A673 (cell line): ENCODE measurements at regions not wholly inside any gene's neighbourhood (a gene's known extent, or its start where the extent isn't known, plus 50 kb on each side); places are given as distances from the start of the nearest gene placed in this dataset.

Source experiments
- BruUV-seq: library from RNA; stranded (reverse); fragments of 400-500 nt; replicated peaks from 2 replicates; lab custom pipeline; 2021; lab: Mats Ljungman, UMichigan
- CTCF ChIA-PET: fragments of 300-600 bp; sonication (Branson Sonifier 250); formaldehyde crosslinking; loops from one replicate; lab custom pipeline; 2022; ENCODE audit warnings: antibody characterized with exemption; lab: Charles Lee
- POLR2A ChIA-PET: fragments of 300-600 bp; sonication (Branson Sonifier 250); formaldehyde crosslinking; loops from one replicate; lab custom pipeline; 2022; ENCODE audit warnings: antibody characterized with exemption; ENCODE audit not compliant: low non-redundant PET; lab: Charles Lee
- DNase-seq: peaks from one replicate; pipeline ENCODE4 v3.0.0-alpha.2; 2015; ENCODE audit warnings: low spot score
- H3K27ac ChIP-seq: fragments of 200-600 bp; sonication (generic); 2 replicates; pipeline ENCODE4 v1.5.1; 2016; ENCODE audit warnings: mixed run types, low read depth, mild to moderate bottlenecking, mixed read lengths, antibody characterized with exemption, low read length; ENCODE audit not compliant: poor library complexity, severe bottlenecking
- H3K27me3 ChIP-seq: fragments of 200-600 bp; sonication (generic); replicated peaks from 2 replicates; pipeline ENCODE4 v1.6.1; 2017; ENCODE audit warnings: mixed run types, low read depth, mild to moderate bottlenecking, mixed read lengths, antibody characterized with exemption, low read length; ENCODE audit not compliant: insufficient read depth, poor library complexity
- H3K36me3 ChIP-seq: fragments of 200-600 bp; sonication (generic); 2 replicates; pipeline ENCODE4 v1.6.1; 2016; ENCODE audit warnings: mixed run types, mild to moderate bottlenecking, mixed read lengths, antibody characterized with exemption, low read length; ENCODE audit not compliant: insufficient read depth, poor library complexity, severe bottlenecking
- H3K4me1 ChIP-seq: fragments of 200-600 bp; sonication (generic); 2 replicates; pipeline ENCODE4 v1.6.1; 2017; ENCODE audit warnings: mixed run types, mild to moderate bottlenecking, mixed read lengths, antibody characterized with exemption, low read length; ENCODE audit not compliant: insufficient read depth, poor library complexity, severe bottlenecking
- H3K4me3 ChIP-seq: fragments of 200-600 bp; sonication (generic); 2 replicates; pipeline ENCODE4 v1.5.1; 2016; ENCODE audit warnings: low read depth, mixed run types, mild to moderate bottlenecking, mixed read lengths, low read length; ENCODE audit not compliant: poor library complexity, severe bottlenecking
- H3K9me3 ChIP-seq: fragments of 200-600 bp; sonication (generic); 2 replicates; pipeline ENCODE4 v1.6.1; 2016; ENCODE audit warnings: mixed run types, low read depth, mild to moderate bottlenecking, mixed read lengths, antibody characterized with exemption, low read length; ENCODE audit not compliant: poor library complexity, severe bottlenecking
- CTCF ChIP-seq: fragments of 300-800, 200-600 bp; sonication (generic); conservative IDR thresholded peaks from 2 replicates; pipeline ENCODE4 v1.5.1; 2017; ENCODE audit warnings: low read depth, mild to moderate bottlenecking, antibody characterized with exemption, low read length, moderate library complexity, mixed read lengths
- EZH2 ChIP-seq: fragments of 200-600 bp; sonication (generic); IDR thresholded peaks from 2 replicates; pipeline ENCODE4 v1.6.1; 2017; ENCODE audit warnings: borderline replicate concordance, low read depth, mild to moderate bottlenecking, mixed read lengths, antibody characterized with exemption, low read length; ENCODE audit not compliant: poor library complexity, severe bottlenecking
- intact Hi-C: fragments of 100-400 bp; cut with micrococcal nuclease; formaldehyde crosslinking; loops from one replicate; pipeline ENCODE4 v1.10.0; 2022; ENCODE audit not compliant: unreplicated experiment

- CTCF ChIA-PET, result no interaction called here
- BruUV-seq, result no TSS peak
- POLR2A ChIA-PET, result no interaction called here
- no peaks in the 10 kb centered on the region for H3K4me1 ChIP-seq
- no peak for TF ChIP-seq CTCF
- TF ChIP-seq EZH2, result no peak
- no peak overlapping the region for H3K4me3 ChIP-seq
- H3K27me3 ChIP-seq, result no peaks in the 10 kb centered on the region
- DNase-seq, result no peak
- no peaks in the 10 kb centered on the region for H3K36me3 ChIP-seq
- intact Hi-C loops, result no loop called here
- H3K9me3 ChIP-seq, result no peaks in the 10 kb centered on the region
- H3K27ac ChIP-seq, result no peak overlapping the region
Observed at GRCh38 chr13:105616333-105617075, 919.0 kb downstream of the EFNB2 start.

- Histone ChIP-seq H3K27ac (no peak overlapping the region), H3K9me3 (no peaks in the 10 kb centered on the region), H3K27me3 (no peaks in the 10 kb centered on the region), H3K4me1 (no peaks in the 10 kb centered on the region), H3K36me3 (no peaks in the 10 kb centered on the region), H3K4me3 (no peak overlapping the region)
- CTCF ChIA-PET, result no interaction called here
- TF ChIP-seq CTCF, result no peak
- no peak for TF ChIP-seq EZH2
- BruUV-seq, result no TSS peak
- DNase-seq, result no peak
- POLR2A ChIA-PET, result no interaction called here
- intact Hi-C loops, result no loop called here
Observed at GRCh38 chr13:105612541-105612940, 922.9 kb downstream of the EFNB2 start.

- TF ChIP-seq EZH2 (no peak), CTCF (no peak)
- Histone ChIP-seq H3K27ac (no peak overlapping the region), H3K9me3 (no peaks in the 10 kb centered on the region), H3K4me3 (no peak overlapping the region), H3K27me3 (no peaks in the 10 kb centered on the region), H3K4me1 (no peaks in the 10 kb centered on the region), H3K36me3 (no peaks in the 10 kb centered on the region)
- POLR2A ChIA-PET, result no interaction called here
- intact Hi-C loops, result no loop called here
- CTCF ChIA-PET, result no interaction called here
- no peak for DNase-seq
- no TSS peak for BruUV-seq
Observed at GRCh38 chr13:105611424-105611823, 924.0 kb downstream of the EFNB2 start.
